ENCODE measurements at regions not wholly inside any gene's neighbourhood (a gene's known extent, or its start where the extent isn't known, plus 50 kb on each side); places are given as distances from the start of the nearest gene placed in this dataset.

DNA sequence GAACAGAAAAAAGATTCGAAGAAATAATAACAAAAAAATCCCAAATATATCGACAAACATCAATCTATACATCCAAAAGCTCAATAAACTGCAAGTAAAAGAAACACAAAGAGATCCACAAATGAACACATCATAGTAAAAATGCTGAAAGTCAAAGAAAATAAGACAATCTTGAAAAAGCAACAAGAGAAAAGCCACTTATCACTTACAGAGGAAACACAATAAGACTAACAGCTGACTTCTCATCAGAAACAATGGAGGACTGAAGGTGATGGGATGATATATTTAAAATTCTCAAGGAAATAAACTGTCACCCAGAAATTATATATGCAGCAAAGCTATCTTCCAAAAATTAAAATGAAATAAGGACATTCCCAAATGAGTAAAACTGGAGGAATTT lies 140.3 kb downstream of the NDUFA10 start:
- no peak for TF ChIP-seq ZNF114 (CRISPR knock-in tag; IDR thresholded peaks at IDR 0.05)
- no peak for TF ChIP-seq JUNB (IDR thresholded peaks at IDR 0.05; ENCODE audit: unreplicated experiment)
- TF ChIP-seq EZH2 (IDR thresholded peaks at IDR 0.05; ENCODE audit: low read depth, unreplicated experiment), result no peak
- TF ChIP-seq, protein P1, sequence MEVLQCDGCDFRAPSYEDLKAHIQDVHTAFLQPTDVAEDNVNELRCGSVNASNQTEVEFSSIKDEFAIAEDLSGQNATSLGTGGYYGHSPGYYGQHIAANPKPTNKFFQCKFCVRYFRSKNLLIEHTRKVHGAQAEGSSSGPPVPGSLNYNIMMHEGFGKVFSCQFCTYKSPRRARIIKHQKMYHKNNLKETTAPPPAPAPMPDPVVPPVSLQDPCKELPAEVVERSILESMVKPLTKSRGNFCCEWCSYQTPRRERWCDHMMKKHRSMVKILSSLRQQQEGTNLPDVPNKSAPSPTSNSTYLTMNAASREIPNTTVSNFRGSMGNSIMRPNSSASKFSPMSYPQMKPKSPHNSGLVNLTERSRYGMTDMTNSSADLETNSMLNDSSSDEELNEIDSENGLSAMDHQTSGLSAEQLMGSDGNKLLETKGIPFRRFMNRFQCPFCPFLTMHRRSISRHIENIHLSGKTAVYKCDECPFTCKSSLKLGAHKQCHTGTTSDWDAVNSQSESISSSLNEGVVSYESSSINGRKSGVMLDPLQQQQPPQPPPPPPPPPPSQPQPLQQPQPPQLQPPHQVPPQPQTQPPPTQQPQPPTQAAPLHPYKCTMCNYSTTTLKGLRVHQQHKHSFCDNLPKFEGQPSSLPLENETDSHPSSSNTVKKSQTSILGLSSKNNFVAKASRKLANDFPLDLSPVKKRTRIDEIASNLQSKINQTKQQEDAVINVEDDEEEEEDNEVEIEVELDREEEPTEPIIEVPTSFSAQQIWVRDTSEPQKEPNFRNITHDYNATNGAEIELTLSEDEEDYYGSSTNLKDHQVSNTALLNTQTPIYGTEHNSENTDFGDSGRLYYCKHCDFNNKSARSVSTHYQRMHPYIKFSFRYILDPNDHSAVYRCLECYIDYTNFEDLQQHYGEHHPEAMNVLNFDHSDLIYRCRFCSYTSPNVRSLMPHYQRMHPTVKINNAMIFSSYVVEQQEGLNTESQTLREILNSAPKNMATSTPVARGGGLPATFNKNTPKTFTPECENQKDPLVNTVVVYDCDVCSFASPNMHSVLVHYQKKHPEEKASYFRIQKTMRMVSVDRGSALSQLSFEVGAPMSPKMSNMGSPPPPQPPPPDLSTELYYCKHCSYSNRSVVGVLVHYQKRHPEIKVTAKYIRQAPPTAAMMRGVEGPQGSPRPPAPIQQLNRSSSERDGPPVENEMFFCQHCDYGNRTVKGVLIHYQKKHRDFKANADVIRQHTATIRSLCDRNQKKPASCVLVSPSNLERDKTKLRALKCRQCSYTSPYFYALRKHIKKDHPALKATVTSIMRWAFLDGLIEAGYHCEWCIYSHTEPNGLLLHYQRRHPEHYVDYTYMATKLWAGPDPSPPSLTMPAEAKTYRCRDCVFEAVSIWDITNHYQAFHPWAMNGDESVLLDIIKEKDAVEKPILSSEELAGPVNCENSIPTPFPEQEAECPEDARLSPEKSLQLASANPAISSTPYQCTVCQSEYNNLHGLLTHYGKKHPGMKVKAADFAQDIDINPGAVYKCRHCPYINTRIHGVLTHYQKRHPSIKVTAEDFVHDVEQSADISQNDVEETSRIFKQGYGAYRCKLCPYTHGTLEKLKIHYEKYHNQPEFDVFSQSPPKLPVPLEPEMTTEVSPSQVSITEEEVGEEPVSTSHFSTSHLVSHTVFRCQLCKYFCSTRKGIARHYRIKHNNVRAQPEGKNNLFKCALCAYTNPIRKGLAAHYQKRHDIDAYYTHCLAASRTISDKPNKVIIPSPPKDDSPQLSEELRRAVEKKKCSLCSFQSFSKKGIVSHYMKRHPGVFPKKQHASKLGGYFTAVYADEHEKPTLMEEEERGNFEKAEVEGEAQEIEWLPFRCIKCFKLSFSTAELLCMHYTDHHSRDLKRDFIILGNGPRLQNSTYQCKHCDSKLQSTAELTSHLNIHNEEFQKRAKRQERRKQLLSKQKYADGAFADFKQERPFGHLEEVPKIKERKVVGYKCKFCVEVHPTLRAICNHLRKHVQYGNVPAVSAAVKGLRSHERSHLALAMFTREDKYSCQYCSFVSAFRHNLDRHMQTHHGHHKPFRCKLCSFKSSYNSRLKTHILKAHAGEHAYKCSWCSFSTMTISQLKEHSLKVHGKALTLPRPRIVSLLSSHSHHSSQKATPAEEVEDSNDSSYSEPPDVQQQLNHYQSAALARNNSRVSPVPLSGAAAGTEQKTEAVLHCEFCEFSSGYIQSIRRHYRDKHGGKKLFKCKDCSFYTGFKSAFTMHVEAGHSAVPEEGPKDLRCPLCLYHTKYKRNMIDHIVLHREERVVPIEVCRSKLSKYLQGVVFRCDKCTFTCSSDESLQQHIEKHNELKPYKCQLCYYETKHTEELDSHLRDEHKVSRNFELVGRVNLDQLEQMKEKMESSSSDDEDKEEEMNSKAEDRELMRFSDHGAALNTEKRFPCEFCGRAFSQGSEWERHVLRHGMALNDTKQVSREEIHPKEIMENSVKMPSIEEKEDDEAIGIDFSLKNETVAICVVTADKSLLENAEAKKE (CRISPR knock-in tag; IDR thresholded peaks at IDR 0.05), result no peak
- TF ChIP-seq, protein P2, sequence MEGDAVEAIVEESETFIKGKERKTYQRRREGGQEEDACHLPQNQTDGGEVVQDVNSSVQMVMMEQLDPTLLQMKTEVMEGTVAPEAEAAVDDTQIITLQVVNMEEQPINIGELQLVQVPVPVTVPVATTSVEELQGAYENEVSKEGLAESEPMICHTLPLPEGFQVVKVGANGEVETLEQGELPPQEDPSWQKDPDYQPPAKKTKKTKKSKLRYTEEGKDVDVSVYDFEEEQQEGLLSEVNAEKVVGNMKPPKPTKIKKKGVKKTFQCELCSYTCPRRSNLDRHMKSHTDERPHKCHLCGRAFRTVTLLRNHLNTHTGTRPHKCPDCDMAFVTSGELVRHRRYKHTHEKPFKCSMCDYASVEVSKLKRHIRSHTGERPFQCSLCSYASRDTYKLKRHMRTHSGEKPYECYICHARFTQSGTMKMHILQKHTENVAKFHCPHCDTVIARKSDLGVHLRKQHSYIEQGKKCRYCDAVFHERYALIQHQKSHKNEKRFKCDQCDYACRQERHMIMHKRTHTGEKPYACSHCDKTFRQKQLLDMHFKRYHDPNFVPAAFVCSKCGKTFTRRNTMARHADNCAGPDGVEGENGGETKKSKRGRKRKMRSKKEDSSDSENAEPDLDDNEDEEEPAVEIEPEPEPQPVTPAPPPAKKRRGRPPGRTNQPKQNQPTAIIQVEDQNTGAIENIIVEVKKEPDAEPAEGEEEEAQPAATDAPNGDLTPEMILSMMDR (conservative IDR thresholded peaks at IDR 0.05; ENCODE audit: low read depth in 2 of 2), result no peak
- TF ChIP-seq, protein P3, sequence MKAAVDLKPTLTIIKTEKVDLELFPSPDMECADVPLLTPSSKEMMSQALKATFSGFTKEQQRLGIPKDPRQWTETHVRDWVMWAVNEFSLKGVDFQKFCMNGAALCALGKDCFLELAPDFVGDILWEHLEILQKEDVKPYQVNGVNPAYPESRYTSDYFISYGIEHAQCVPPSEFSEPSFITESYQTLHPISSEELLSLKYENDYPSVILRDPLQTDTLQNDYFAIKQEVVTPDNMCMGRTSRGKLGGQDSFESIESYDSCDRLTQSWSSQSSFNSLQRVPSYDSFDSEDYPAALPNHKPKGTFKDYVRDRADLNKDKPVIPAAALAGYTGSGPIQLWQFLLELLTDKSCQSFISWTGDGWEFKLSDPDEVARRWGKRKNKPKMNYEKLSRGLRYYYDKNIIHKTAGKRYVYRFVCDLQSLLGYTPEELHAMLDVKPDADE (IDR thresholded peaks at IDR 0.05), result no peak
- TF ChIP-seq NANOG (IDR thresholded peaks at IDR 0.05; ENCODE audit: borderline replicate concordance), result no peak
- TF ChIP-seq CREB1 (CRISPR knock-in tag; IDR thresholded peaks at IDR 0.05; ENCODE audit: low read depth), result no peak
- no peak for TF ChIP-seq POLR2AphosphoS5 (IDR thresholded peaks at IDR 0.05; ENCODE audit: low read depth)
- no peak for TF ChIP-seq ZNF331 (CRISPR knock-in tag; IDR thresholded peaks at IDR 0.05; ENCODE audit: low read depth)
- TF ChIP-seq, protein P4, sequence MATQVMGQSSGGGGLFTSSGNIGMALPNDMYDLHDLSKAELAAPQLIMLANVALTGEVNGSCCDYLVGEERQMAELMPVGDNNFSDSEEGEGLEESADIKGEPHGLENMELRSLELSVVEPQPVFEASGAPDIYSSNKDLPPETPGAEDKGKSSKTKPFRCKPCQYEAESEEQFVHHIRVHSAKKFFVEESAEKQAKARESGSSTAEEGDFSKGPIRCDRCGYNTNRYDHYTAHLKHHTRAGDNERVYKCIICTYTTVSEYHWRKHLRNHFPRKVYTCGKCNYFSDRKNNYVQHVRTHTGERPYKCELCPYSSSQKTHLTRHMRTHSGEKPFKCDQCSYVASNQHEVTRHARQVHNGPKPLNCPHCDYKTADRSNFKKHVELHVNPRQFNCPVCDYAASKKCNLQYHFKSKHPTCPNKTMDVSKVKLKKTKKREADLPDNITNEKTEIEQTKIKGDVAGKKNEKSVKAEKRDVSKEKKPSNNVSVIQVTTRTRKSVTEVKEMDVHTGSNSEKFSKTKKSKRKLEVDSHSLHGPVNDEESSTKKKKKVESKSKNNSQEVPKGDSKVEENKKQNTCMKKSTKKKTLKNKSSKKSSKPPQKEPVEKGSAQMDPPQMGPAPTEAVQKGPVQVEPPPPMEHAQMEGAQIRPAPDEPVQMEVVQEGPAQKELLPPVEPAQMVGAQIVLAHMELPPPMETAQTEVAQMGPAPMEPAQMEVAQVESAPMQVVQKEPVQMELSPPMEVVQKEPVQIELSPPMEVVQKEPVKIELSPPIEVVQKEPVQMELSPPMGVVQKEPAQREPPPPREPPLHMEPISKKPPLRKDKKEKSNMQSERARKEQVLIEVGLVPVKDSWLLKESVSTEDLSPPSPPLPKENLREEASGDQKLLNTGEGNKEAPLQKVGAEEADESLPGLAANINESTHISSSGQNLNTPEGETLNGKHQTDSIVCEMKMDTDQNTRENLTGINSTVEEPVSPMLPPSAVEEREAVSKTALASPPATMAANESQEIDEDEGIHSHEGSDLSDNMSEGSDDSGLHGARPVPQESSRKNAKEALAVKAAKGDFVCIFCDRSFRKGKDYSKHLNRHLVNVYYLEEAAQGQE (IDR thresholded peaks at IDR 0.05; ENCODE audit: unreplicated experiment), result no peak
- no peak for TF ChIP-seq EZH2phosphoT487 (IDR thresholded peaks at IDR 0.05; ENCODE audit: unreplicated experiment)
- TF ChIP-seq STAT1 (IDR thresholded peaks at IDR 0.05; ENCODE audit: unreplicated experiment), result no peak

More for the DNA sequence above, 140.3 kb downstream of the NDUFA10 start:
- no peak for ATAC-seq
- peaks cover 14% of the 10 kb centered on the region for H3K27me3 Mint-ChIP-seq (ENCODE audit: insufficient read depth, low read depth, poor library complexity)
- H3K36me3 Mint-ChIP-seq (ENCODE audit: low read depth), result peaks cover 6% of the 10 kb centered on the region; the same call in 2 of the 3 replicates
- no peaks in the 10 kb centered on the region for H3K4me1 ChIP-seq (ENCODE audit: insufficient read depth)
- peaks cover 31% of the 10 kb centered on the region for H3K9me3 Mint-ChIP-seq
- no peak overlapping the region for H3K4me3 Mint-ChIP-seq
- H3K4me1 Mint-ChIP-seq, result peaks cover 7% of the 10 kb centered on the region; the same call in 2 of the 3 replicates
- DNase-seq (ENCODE audit: low spot score), result no peak
- H3K27ac Mint-ChIP-seq, result no peak overlapping the region
- H3K79me2 ChIP-seq (replicated peaks; ENCODE audit: insufficient read depth), result no peaks in the 10 kb centered on the region
- H4K20me1 ChIP-seq (replicated peaks; ENCODE audit: insufficient read depth), result no peaks in the 10 kb centered on the region
- H3K36me3 ChIP-seq (ENCODE audit: insufficient read depth), result peaks cover 4% of the 10 kb centered on the region; the same call in 1 of the 2 replicates
- no peak overlapping the region for H3K4me3 ChIP-seq
- no peaks in the 10 kb centered on the region for H3K9me2 ChIP-seq (ENCODE audit: insufficient read depth)
- H3K27me3 ChIP-seq (ENCODE audit: insufficient read depth), result no peaks in the 10 kb centered on the region
- no peak overlapping the region for H2AFZ ChIP-seq
- H3K27ac ChIP-seq (ENCODE audit: low read depth), result no peak overlapping the region
- no peak overlapping the region for H3K4me2 ChIP-seq
- H3F3A ChIP-seq (replicated peaks; ENCODE audit: low read depth), result no peaks in the 10 kb centered on the region
